H1 (cell line): ENCODE measurements at regions not wholly inside any gene's neighbourhood (a gene's known extent, or its start where the extent isn't known, plus 50 kb on each side); places are given as distances from the start of the nearest gene placed in this dataset.

Experiments
- CTCF ChIA-PET: fragments of 300-600 bp; sonication (Branson Sonifier 250); formaldehyde crosslinking; loops from one replicate; lab custom pipeline; 2021; ENCODE audit not compliant: partially characterized antibody; lab: Charles Lee
- POLR2A ChIA-PET: fragments of 300-600 bp; sonication (Branson Sonifier 250); formaldehyde crosslinking; loops from one replicate; lab custom pipeline; 2021; ENCODE audit warnings: inconsistent platforms; ENCODE audit not compliant: partially characterized antibody; lab: Charles Lee
- DNase-seq, 2 experiments: peaks; one replicate each; pipeline versions ENCODE4 v3.0.0 to v3.0.0-alpha.2; 2010 to 2022; ENCODE audit warnings: low spot score in 2 of 2, low read depth in 1 of 2, mixed read lengths in 1 of 2
- FAIRE-seq: peaks from 2 replicates; lab custom pipeline; 2011; peaks lifted over from hg19 to GRCh38; lab: Jason Lieb, UNC
- H2AFZ ChIP-seq: 2 replicates; pipeline ENCODE4 v1.8.1; 2012; ENCODE audit warnings: low read length, inconsistent platforms
- H2AK5ac ChIP-seq: 2 replicates; pipeline ENCODE4 v1.6.1; 2013; ENCODE audit warnings: low read depth, low read length
- H2BK120ac ChIP-seq: replicated peaks from 2 replicates; pipeline ENCODE3; 2013; ENCODE audit warnings: low read depth, low read length, inconsistent platforms
- H2BK12ac ChIP-seq: 2 replicates; pipeline ENCODE4 v1.6.1; 2013; ENCODE audit warnings: low read depth, low read length
- H2BK15ac ChIP-seq: 2 replicates; pipeline ENCODE4 v1.6.1; 2013; ENCODE audit warnings: low read length
- H2BK20ac ChIP-seq: 2 replicates; pipeline ENCODE4 v1.6.1; 2013; ENCODE audit warnings: low read length
- H2BK5ac ChIP-seq: 2 replicates; pipeline ENCODE4 v1.6.1; 2013; ENCODE audit warnings: low read depth, low read length
- H3K14ac ChIP-seq: 2 replicates; pipeline ENCODE4 v1.6.1; 2013; ENCODE audit warnings: inconsistent platforms; ENCODE audit not compliant: insufficient read length
- H3K18ac ChIP-seq: 2 replicates; pipeline ENCODE4 v1.6.1; 2013; ENCODE audit warnings: low read length; ENCODE audit errors: extremely low read depth
- H3K23ac ChIP-seq: 2 replicates; pipeline ENCODE4 v1.6.1; 2013; ENCODE audit warnings: inconsistent platforms; ENCODE audit not compliant: insufficient read length
- H3K23me2 ChIP-seq: 2 replicates; pipeline ENCODE4 v1.6.1; 2013; ENCODE audit warnings: low read depth, low read length
- H3K27ac ChIP-seq: 2 replicates; pipeline ENCODE4 v1.6.1; 2011; ENCODE audit warnings: low read depth, low read length, inconsistent platforms
- H3K27me3 ChIP-seq, 4 experiments: replicated peaks in 1 of 4; 1 replicate in 1 of 4; 2 replicates in 3 of 4; pipeline versions ENCODE4 v1.6.1 to v1.8.1; 2011 to 2013; ENCODE audit warnings: low read length in 3 of 4, mild to moderate bottlenecking in 3 of 4, inconsistent platforms in 2 of 4, mixed read lengths in 2 of 4, moderate library complexity in 1 of 4; ENCODE audit not compliant: control insufficient read depth in 3 of 4, insufficient read depth in 3 of 4; ENCODE audit errors: extremely low read depth in 1 of 4
- H3K36me3 ChIP-seq, 4 experiments: 2 replicates each; pipeline versions ENCODE4 v1.6.1 to v1.8.1; 2011 to 2013; ENCODE audit warnings: mild to moderate bottlenecking in 4 of 4, low read length in 3 of 4, moderate library complexity in 2 of 4, control low read depth in 1 of 4, inconsistent platforms in 1 of 4; ENCODE audit not compliant: insufficient read depth in 4 of 4, control insufficient read depth in 2 of 4
- H3K4ac ChIP-seq: replicated peaks from 2 replicates; pipeline ENCODE3; 2013; ENCODE audit warnings: low read length, low read depth, mixed read lengths, inconsistent platforms; ENCODE audit not compliant: insufficient read length
- H3K4me1 ChIP-seq, 4 experiments: replicated peaks in 1 of 4; 1 replicate in 1 of 4; 2 replicates in 3 of 4; pipeline versions ENCODE4 v1.6.1 to v1.8.1; 2011 to 2013; ENCODE audit warnings: low read length in 3 of 4, inconsistent platforms in 2 of 4, mixed read lengths in 1 of 4; ENCODE audit not compliant: insufficient read depth in 4 of 4, control insufficient read depth in 3 of 4
- H3K4me2 ChIP-seq, 2 experiments: 2 replicates each; pipeline versions ENCODE4 v1.6.1 to v1.8.1; 2011 to 2013; ENCODE audit warnings: low read depth in 2 of 2, low read length in 2 of 2, control low read depth in 1 of 2, inconsistent platforms in 1 of 2, mild to moderate bottlenecking in 1 of 2; ENCODE audit not compliant: insufficient read depth in 1 of 2
- H3K4me3 ChIP-seq, 4 experiments: fragments of 200-600, 300-600 bp in 1 of 4; sonication (generic), shearing (Covaris generic), sonication (Bioruptor Twin) in 1 of 4; 2 replicates each; pipeline versions ENCODE4 v1.5.1 to v1.8.1; 2011 to 2016; ENCODE audit warnings: low read length in 4 of 4, low read depth in 3 of 4, control low read depth in 2 of 4, inconsistent platforms in 2 of 4, mild to moderate bottlenecking in 2 of 4, mixed read lengths in 1 of 4, moderate library complexity in 1 of 4; ENCODE audit not compliant: insufficient read depth in 2 of 4; ENCODE audit errors: extremely low read depth in 1 of 4
- H3K56ac ChIP-seq: replicated peaks from 2 replicates; pipeline ENCODE3; 2013; ENCODE audit warnings: low read depth, mild to moderate bottlenecking, mixed read lengths, low read length, inconsistent platforms; ENCODE audit not compliant: insufficient read length
- H3K79me1 ChIP-seq: 2 replicates; pipeline ENCODE4 v1.6.1; 2013; ENCODE audit warnings: low read depth, low read length, control low read depth
- H3K79me2 ChIP-seq, 2 experiments: 2 replicates each; pipeline versions ENCODE4 v1.6.1 to v1.8.1; 2012 to 2013; ENCODE audit warnings: low read length in 2 of 2, mild to moderate bottlenecking in 2 of 2, inconsistent platforms in 1 of 2; ENCODE audit not compliant: insufficient read depth in 2 of 2, control insufficient read depth in 1 of 2
- H3K9ac ChIP-seq, 4 experiments: replicated peaks in 1 of 4; 1 replicate in 1 of 4; 2 replicates in 3 of 4; pipeline versions ENCODE4 v1.6.1 to v1.8.1; 2011 to 2013; ENCODE audit warnings: low read depth in 3 of 4, low read length in 3 of 4, control low read depth in 2 of 4, mild to moderate bottlenecking in 2 of 4, moderate library complexity in 2 of 4, inconsistent platforms in 1 of 4; ENCODE audit errors: extremely low read depth in 1 of 4
- H3K9me3 ChIP-seq, 2 experiments: 2 replicates each; pipeline versions ENCODE4 v1.6.1 to v1.8.1; 2012 to 2013; ENCODE audit warnings: mild to moderate bottlenecking in 2 of 2, moderate library complexity in 2 of 2, control low read depth in 1 of 2, inconsistent platforms in 1 of 2, low read depth in 1 of 2, low read length in 1 of 2, mixed read lengths in 1 of 2; ENCODE audit not compliant: insufficient read depth in 2 of 2
- H4K20me1 ChIP-seq, 2 experiments: replicated peaks in 1 of 2; 2 replicates each; pipeline versions ENCODE3 to v1.8.1; 2011 to 2013; ENCODE audit warnings: inconsistent platforms in 2 of 2, low read length in 2 of 2, mild to moderate bottlenecking in 1 of 2; ENCODE audit not compliant: insufficient read depth in 2 of 2, control insufficient read depth in 1 of 2
- H4K5ac ChIP-seq: 2 replicates; pipeline ENCODE4 v1.6.1; 2013; ENCODE audit warnings: low read length, low read depth, mixed read lengths, inconsistent platforms; ENCODE audit not compliant: insufficient read length
- H4K8ac ChIP-seq: 2 replicates; pipeline ENCODE4 v1.8.0; 2013; ENCODE audit warnings: mild to moderate bottlenecking, moderate library complexity, low read length, inconsistent platforms; ENCODE audit not compliant: insufficient read depth; ENCODE audit errors: extremely low read depth
- H4K91ac ChIP-seq: replicated peaks from 2 replicates; pipeline ENCODE3; 2013; ENCODE audit warnings: low read length, mixed read lengths, inconsistent platforms; ENCODE audit not compliant: insufficient read length
- BACH1 ChIP-seq: IDR thresholded peaks from 2 replicates; pipeline ENCODE4 v1.6.1; 2012; ENCODE audit warnings: low read length, improper control_type of control experiment
- BRCA1 ChIP-seq: IDR thresholded peaks from 2 replicates; pipeline ENCODE4 v1.6.1; 2012; ENCODE audit warnings: low read depth, low read length, improper control_type of control experiment
- CBX5 ChIP-seq: fragments of 300-800, 300-1000 bp; sonication (generic); IDR thresholded peaks from 2 replicates; pipeline ENCODE4 v1.7.1; 2016; ENCODE audit warnings: antibody characterized with exemption, low read length, low read depth
- EZH2 ChIP-seq: fragments of 200-600 bp; sonication (generic); IDR thresholded peaks from 2 replicates; pipeline ENCODE4 v1.7.1; 2012; ENCODE audit warnings: low read depth, mild to moderate bottlenecking, moderate library complexity, low read length, inconsistent platforms; ENCODE audit not compliant: severe bottlenecking
- FOSL1 ChIP-seq: IDR thresholded peaks from 2 replicates; pipeline ENCODE4 v1.6.1; 2011; ENCODE audit warnings: mild to moderate bottlenecking, low read depth, low read length, moderate library complexity; ENCODE audit not compliant: insufficient read depth
- KDM5A ChIP-seq: fragments of 200-600 bp; IDR thresholded peaks from 2 replicates; pipeline ENCODE4 v1.7.1; 2012; ENCODE audit warnings: mild to moderate bottlenecking, low read length, inconsistent platforms, mixed read lengths
- NANOG ChIP-seq: IDR thresholded peaks from 2 replicates; pipeline ENCODE4 v1.6.1; 2011; ENCODE audit warnings: low read length, low read depth, mild to moderate bottlenecking, inconsistent platforms; ENCODE audit not compliant: insufficient read depth, poor library complexity, severe bottlenecking
- PHF8 ChIP-seq: fragments of 200-600 bp; sonication (generic); conservative IDR thresholded peaks from 2 replicates; pipeline ENCODE4 v1.7.1; 2012; ENCODE audit warnings: low read depth, mild to moderate bottlenecking, inconsistent platforms, low read length, moderate library complexity
- POLR2A ChIP-seq, 2 experiments: IDR thresholded peaks; 1 replicate in 1 of 2; 2 replicates in 1 of 2; pipeline ENCODE4 v1.6.1; 2011; ENCODE audit warnings: low read depth in 2 of 2, low read length in 2 of 2, mild to moderate bottlenecking in 2 of 2; ENCODE audit errors: control extremely low read depth in 1 of 2
- RFX5 ChIP-seq: IDR thresholded peaks from 2 replicates; pipeline ENCODE4 v1.6.1; 2011; ENCODE audit warnings: low read depth, low read length, improper control_type of control experiment, borderline replicate concordance
- SUZ12 ChIP-seq: fragments of 200-600 bp; sonication (generic); IDR thresholded peaks from 2 replicates; pipeline ENCODE4 v1.6.1; 2012; ENCODE audit warnings: mild to moderate bottlenecking, inconsistent platforms, low read length, moderate library complexity, mixed read lengths
- TBP ChIP-seq: IDR thresholded peaks from 2 replicates; pipeline ENCODE4 v1.6.1; 2011; ENCODE audit warnings: low read depth, low read length, improper control_type of control experiment
- USF2 ChIP-seq: IDR thresholded peaks from 2 replicates; pipeline ENCODE4 v1.6.1; 2011; ENCODE audit warnings: low read length, improper control_type of control experiment

GRCh38 chr11:91854171-91854570, 370.4 kb upstream of the FAT3 start:
- Histone ChIP-seq H3K4ac (no peak overlapping the region), H3K9ac (no peak overlapping the region), H3K79me1 (no peaks in the 10 kb centered on the region), H4K91ac (no peak overlapping the region), H3K4me2 (no peak overlapping the region), H2BK12ac (no peak overlapping the region), H3K23ac (no peak overlapping the region), H3K9me3 (no peaks in the 10 kb centered on the region), H3K27ac (no peak overlapping the region), H4K8ac (no peak overlapping the region), H3K56ac (no peak overlapping the region), H3K4me1 (peaks cover 0 to 3% (median 0%) of the 10 kb centered on the region in 4 experiments; a peak in 1 of 7 replicates), H2BK5ac (no peak overlapping the region), H3K36me3 (no peaks in the 10 kb centered on the region), H4K5ac (no peak overlapping the region), H3K4me3 (no peak overlapping the region), H2BK15ac (no peak overlapping the region), H4K20me1 (no peaks in the 10 kb centered on the region), H3K18ac (no peak overlapping the region), H2AK5ac (no peak overlapping the region), H2AFZ (no peak overlapping the region), H3K14ac (no peak overlapping the region), H3K79me2 (no peaks in the 10 kb centered on the region), H2BK20ac (no peak overlapping the region), H2BK120ac (no peak overlapping the region), H3K27me3 (no peaks in the 10 kb centered on the region), H3K23me2 (no peaks in the 10 kb centered on the region)
- no peak for TF ChIP-seq BRCA1
- TF ChIP-seq TBP, result no peak
- TF ChIP-seq USF2, result no peak
- TF ChIP-seq NANOG, result no peak
- no peak for TF ChIP-seq FOSL1
- no peak for TF ChIP-seq CBX5
- TF ChIP-seq SUZ12, result no peak
- no peak for TF ChIP-seq KDM5A
- TF ChIP-seq EZH2, result no peak
- no peak for TF ChIP-seq BACH1
- TF ChIP-seq POLR2A (IDR thresholded peaks at IDR 0.05; ENCODE audit: control extremely low read depth in 1 of 2, low read depth in 2 of 2, low read length in 2 of 2), result no peak
- TF ChIP-seq PHF8, result no peak
- TF ChIP-seq RFX5, result no peak
- no peak for FAIRE-seq
- no peak for DNase-seq
- ChIA-PET CTCF (no interaction called here), POLR2A (no interaction called here)
